ENCODE measurements at regions not wholly inside any gene's neighbourhood (a gene's known extent, or its start where the extent isn't known, plus 50 kb on each side); places are given as distances from the start of the nearest gene placed in this dataset.

- no peak for DNase-seq
- FAIRE-seq: no peak
- H3K27ac ChIP-seq (ENCODE audit: low read depth in 1 of 3, low read length in 2 of 3): no peak overlapping the region
- H3K36me3 ChIP-seq (ENCODE audit: control insufficient read depth in 3 of 3, insufficient read depth in 2 of 3, low read depth in 1 of 3, low read length in 3 of 3): no peaks in the 10 kb centered on the region
- WGBS, 3 donors: 79 to 84% (median 81%) methylated on average over 1 of the region's 1 CpG
- H3K4me1 ChIP-seq (ENCODE audit: control insufficient read depth in 3 of 3, insufficient read depth in 2 of 3, low read depth in 1 of 3, low read length in 2 of 3): no peaks in the 10 kb centered on the region
- no peak overlapping the region for H3K4me3 ChIP-seq (ENCODE audit: low read depth in 1 of 3, low read length in 3 of 3)
- peaks cover 0 to 2% (median 0%) of the 10 kb centered on the region in 3 donors for H3K27me3 ChIP-seq (ENCODE audit: control insufficient read depth in 3 of 3, insufficient read depth in 3 of 3, low read length in 3 of 3)
- H3K9me3 ChIP-seq (ENCODE audit: control insufficient read depth in 2 of 2, insufficient read depth in 1 of 2, low read depth in 1 of 2, low read length in 1 of 2): no peaks in the 10 kb centered on the region
Measured at GRCh38 chr10:10685566-10685965, 332.1 kb upstream of the CELF2 start.

- Histone ChIP-seq H3K9me3 (ENCODE audit: control insufficient read depth in 2 of 2, insufficient read depth in 1 of 2, low read depth in 1 of 2, low read length in 1 of 2) (no peaks in the 10 kb centered on the region), H3K27me3 (ENCODE audit: control insufficient read depth in 3 of 3, insufficient read depth in 3 of 3, low read length in 3 of 3) (peaks cover 0 to 2% (median 0%) of the 10 kb centered on the region in 3 donors), H3K27ac (ENCODE audit: low read depth in 1 of 3, low read length in 2 of 3) (no peak overlapping the region), H3K36me3 (ENCODE audit: control insufficient read depth in 3 of 3, insufficient read depth in 2 of 3, low read depth in 1 of 3, low read length in 3 of 3) (no peaks in the 10 kb centered on the region), H3K4me3 (ENCODE audit: low read depth in 1 of 3, low read length in 3 of 3) (no peak overlapping the region), H3K4me1 (ENCODE audit: control insufficient read depth in 3 of 3, insufficient read depth in 2 of 3, low read depth in 1 of 3, low read length in 2 of 3) (no peaks in the 10 kb centered on the region)
- WGBS, 3 donors: 48 to 68% (median 63%) methylated on average over 4 of the region's 4 CpGs
- no peak for FAIRE-seq
- no peak for DNase-seq
Measured at GRCh38 chr10:10687751-10688150, 329.9 kb upstream of the CELF2 start.

GRCh38 chr10:10699427-10699826 is 318.2 kb upstream of the CELF2 start:
- H3K36me3 ChIP-seq (ENCODE audit: control insufficient read depth in 3 of 3, insufficient read depth in 2 of 3, low read depth in 1 of 3, low read length in 3 of 3): no peaks in the 10 kb centered on the region
- no peak for FAIRE-seq
- WGBS, 3 donors: 27 to 31% (median 29%) methylated on average over 3 of the region's 3 CpGs
- H3K27me3 ChIP-seq (ENCODE audit: control insufficient read depth in 3 of 3, insufficient read depth in 3 of 3, low read length in 3 of 3): no peaks in the 10 kb centered on the region
- peaks cover 0 to 5% of the 10 kb centered on the region in 2 donors for H3K9me3 ChIP-seq (ENCODE audit: control insufficient read depth in 2 of 2, insufficient read depth in 1 of 2, low read depth in 1 of 2, low read length in 1 of 2)
- H3K4me3 ChIP-seq (ENCODE audit: low read depth in 1 of 3, low read length in 3 of 3): no peak overlapping the region
- H3K27ac ChIP-seq (ENCODE audit: low read depth in 1 of 3, low read length in 2 of 3): no peak overlapping the region
- no peak for DNase-seq
- H3K4me1 ChIP-seq (ENCODE audit: control insufficient read depth in 3 of 3, insufficient read depth in 2 of 3, low read depth in 1 of 3, low read length in 2 of 3): no peaks in the 10 kb centered on the region

- no peak for FAIRE-seq
Measured at GRCh38 chr10:10701084-10701611, 316.5 kb upstream of the CELF2 start.

GRCh38 chr10:10702211-10702610 is 315.5 kb upstream of the CELF2 start:
- Histone ChIP-seq H3K9me3 (ENCODE audit: control insufficient read depth in 2 of 2, insufficient read depth in 1 of 2, low read depth in 1 of 2, low read length in 1 of 2) (peaks cover 0 to 1% of the 10 kb centered on the region in 2 donors), H3K36me3 (ENCODE audit: control insufficient read depth in 3 of 3, insufficient read depth in 2 of 3, low read depth in 1 of 3, low read length in 3 of 3) (no peaks in the 10 kb centered on the region), H3K27ac (ENCODE audit: low read depth in 1 of 3, low read length in 2 of 3) (no peak overlapping the region), H3K27me3 (ENCODE audit: control insufficient read depth in 3 of 3, insufficient read depth in 3 of 3, low read length in 3 of 3) (no peaks in the 10 kb centered on the region), H3K4me1 (ENCODE audit: control insufficient read depth in 3 of 3, insufficient read depth in 2 of 3, low read depth in 1 of 3, low read length in 2 of 3) (no peaks in the 10 kb centered on the region), H3K4me3 (ENCODE audit: low read depth in 1 of 3, low read length in 3 of 3) (no peak overlapping the region)
- WGBS, 3 donors: 6 to 25% (median 13%) methylated on average over 1 of the region's 1 CpG
- DNase-seq (no peak), FAIRE-seq (no peak)

More at GRCh38 chr10:10701084-10701611, 316.5 kb upstream of the CELF2 start:
- Histone ChIP-seq H3K36me3 (ENCODE audit: control insufficient read depth in 3 of 3, insufficient read depth in 2 of 3, low read depth in 1 of 3, low read length in 3 of 3) (no peaks in the 10 kb centered on the region), H3K4me3 (ENCODE audit: low read depth in 1 of 3, low read length in 3 of 3) (no peak overlapping the region), H3K27ac (ENCODE audit: low read depth in 1 of 3, low read length in 2 of 3) (no peak overlapping the region), H3K4me1 (ENCODE audit: control insufficient read depth in 3 of 3, insufficient read depth in 2 of 3, low read depth in 1 of 3, low read length in 2 of 3) (no peaks in the 10 kb centered on the region), H3K27me3 (ENCODE audit: control insufficient read depth in 3 of 3, insufficient read depth in 3 of 3, low read length in 3 of 3) (no peaks in the 10 kb centered on the region), H3K9me3 (ENCODE audit: control insufficient read depth in 2 of 2, insufficient read depth in 1 of 2, low read depth in 1 of 2, low read length in 1 of 2) (peaks cover 0 to 5% of the 10 kb centered on the region in 2 donors)
- no peak for DNase-seq
- WGBS, 3 donors: 74 to 88% (median 84%) methylated on average over 5 of the region's 5 CpGs

- H3K4me1 ChIP-seq (ENCODE audit: control insufficient read depth in 3 of 3, insufficient read depth in 2 of 3, low read depth in 1 of 3, low read length in 2 of 3): no peaks in the 10 kb centered on the region
- FAIRE-seq: no peak
- no peak overlapping the region for H3K4me3 ChIP-seq (ENCODE audit: low read depth in 1 of 3, low read length in 3 of 3)
- H3K27me3 ChIP-seq (ENCODE audit: control insufficient read depth in 3 of 3, insufficient read depth in 3 of 3, low read length in 3 of 3): no peaks in the 10 kb centered on the region
- no peaks in the 10 kb centered on the region for H3K36me3 ChIP-seq (ENCODE audit: control insufficient read depth in 3 of 3, insufficient read depth in 2 of 3, low read depth in 1 of 3, low read length in 3 of 3)
- H3K9me3 ChIP-seq (ENCODE audit: control insufficient read depth in 2 of 2, insufficient read depth in 1 of 2, low read depth in 1 of 2, low read length in 1 of 2): no peaks in the 10 kb centered on the region
- no peak for DNase-seq
- 83 to 85% (median 84%) methylated on average over 2 of the region's 2 CpGs for WGBS, 3 donors
- no peak overlapping the region for H3K27ac ChIP-seq (ENCODE audit: low read depth in 1 of 3, low read length in 2 of 3)
Measured at GRCh38 chr10:10703382-10703781, 314.3 kb upstream of the CELF2 start.

GRCh38 chr10:10712155-10712704 is 305.4 kb upstream of the CELF2 start:
- no peak overlapping the region for H3K27ac ChIP-seq (ENCODE audit: low read depth in 1 of 3, low read length in 2 of 3)
- no peaks in the 10 kb centered on the region for H3K9me3 ChIP-seq (ENCODE audit: control insufficient read depth in 2 of 2, insufficient read depth in 1 of 2, low read depth in 1 of 2, low read length in 1 of 2)
- no peaks in the 10 kb centered on the region for H3K36me3 ChIP-seq (ENCODE audit: control insufficient read depth in 3 of 3, insufficient read depth in 2 of 3, low read depth in 1 of 3, low read length in 3 of 3)
- no peaks in the 10 kb centered on the region for H3K27me3 ChIP-seq (ENCODE audit: control insufficient read depth in 3 of 3, insufficient read depth in 3 of 3, low read length in 3 of 3)
- FAIRE-seq (no peak), DNase-seq (no peak)
- WGBS, 3 donors: 83 to 85% (median 85%) methylated on average over 7 of the region's 7 CpGs
- no peak overlapping the region for H3K4me3 ChIP-seq (ENCODE audit: low read depth in 1 of 3, low read length in 3 of 3)
- H3K4me1 ChIP-seq (ENCODE audit: control insufficient read depth in 3 of 3, insufficient read depth in 2 of 3, low read depth in 1 of 3, low read length in 2 of 3): no peaks in the 10 kb centered on the region

GRCh38 chr10:10714327-10714726 is 303.3 kb upstream of the CELF2 start:
- H3K4me3 ChIP-seq (ENCODE audit: low read depth in 1 of 3, low read length in 3 of 3): no peak overlapping the region
- H3K27ac ChIP-seq (ENCODE audit: low read depth in 1 of 3, low read length in 2 of 3): no peak overlapping the region
- no peaks in the 10 kb centered on the region for H3K9me3 ChIP-seq (ENCODE audit: control insufficient read depth in 2 of 2, insufficient read depth in 1 of 2, low read depth in 1 of 2, low read length in 1 of 2)
- no peaks in the 10 kb centered on the region for H3K4me1 ChIP-seq (ENCODE audit: control insufficient read depth in 3 of 3, insufficient read depth in 2 of 3, low read depth in 1 of 3, low read length in 2 of 3)
- no peak for FAIRE-seq
- no peak for DNase-seq
- 77 to 84% (median 78%) methylated on average over 2 of the region's 2 CpGs for WGBS, 3 donors
- no peaks in the 10 kb centered on the region for H3K27me3 ChIP-seq (ENCODE audit: control insufficient read depth in 3 of 3, insufficient read depth in 3 of 3, low read length in 3 of 3)
- no peaks in the 10 kb centered on the region for H3K36me3 ChIP-seq (ENCODE audit: control insufficient read depth in 3 of 3, insufficient read depth in 2 of 3, low read depth in 1 of 3, low read length in 3 of 3)

GRCh38 chr10:10716972-10717371 is 300.7 kb upstream of the CELF2 start:
- H3K36me3 ChIP-seq (ENCODE audit: control insufficient read depth in 3 of 3, insufficient read depth in 2 of 3, low read depth in 1 of 3, low read length in 3 of 3): no peaks in the 10 kb centered on the region
- no peak overlapping the region for H3K27ac ChIP-seq (ENCODE audit: low read depth in 1 of 3, low read length in 2 of 3)

More at GRCh38 chr10:10716972-10717371, 300.7 kb upstream of the CELF2 start:
- Histone ChIP-seq H3K4me1 (ENCODE audit: control insufficient read depth in 3 of 3, insufficient read depth in 2 of 3, low read depth in 1 of 3, low read length in 2 of 3) (no peaks in the 10 kb centered on the region), H3K27me3 (ENCODE audit: control insufficient read depth in 3 of 3, insufficient read depth in 3 of 3, low read length in 3 of 3) (no peaks in the 10 kb centered on the region), H3K9me3 (ENCODE audit: control insufficient read depth in 2 of 2, insufficient read depth in 1 of 2, low read depth in 1 of 2, low read length in 1 of 2) (no peaks in the 10 kb centered on the region), H3K4me3 (ENCODE audit: low read depth in 1 of 3, low read length in 3 of 3) (no peak overlapping the region)
- FAIRE-seq (no peak), DNase-seq (no peak)
- 16 to 67% (median 47%) methylated on average over 4 of the region's 4 CpGs for WGBS, 3 donors

Measured in small intestine (tissue), 7 donors.